Fibroblast of mammary gland (primary cell): ENCODE measurements at regions not wholly inside any gene's neighbourhood (a gene's known extent, or its start where the extent isn't known, plus 50 kb on each side); places are given as distances from the start of the nearest gene placed in this dataset.

Source experiments
- DNase-seq: peaks from one replicate; pipeline ENCODE4 v3.0.0-alpha.2; 2010; ENCODE audit warnings: low read depth
- H3K4me3 ChIP-seq: 2 replicates; pipeline ENCODE4 v1.5.1; 2011; ENCODE audit warnings: low read depth, mild to moderate bottlenecking, low read length, moderate library complexity; ENCODE audit not compliant: control insufficient read depth
- CTCF ChIP-seq: conservative IDR thresholded peaks from 2 replicates; pipeline ENCODE4 v1.5.1; 2011; ENCODE audit warnings: low read depth, low read length, inconsistent platforms; ENCODE audit not compliant: control insufficient read depth, insufficient read depth

- DNase-seq: peak; percentile 36
- H3K4me3 ChIP-seq: no peak overlapping the region
- TF ChIP-seq CTCF: peak; percentile 52
Observed at GRCh38 chr9:26723486-26723885, 169.1 kb downstream of the CAAP1 start.

DNA sequence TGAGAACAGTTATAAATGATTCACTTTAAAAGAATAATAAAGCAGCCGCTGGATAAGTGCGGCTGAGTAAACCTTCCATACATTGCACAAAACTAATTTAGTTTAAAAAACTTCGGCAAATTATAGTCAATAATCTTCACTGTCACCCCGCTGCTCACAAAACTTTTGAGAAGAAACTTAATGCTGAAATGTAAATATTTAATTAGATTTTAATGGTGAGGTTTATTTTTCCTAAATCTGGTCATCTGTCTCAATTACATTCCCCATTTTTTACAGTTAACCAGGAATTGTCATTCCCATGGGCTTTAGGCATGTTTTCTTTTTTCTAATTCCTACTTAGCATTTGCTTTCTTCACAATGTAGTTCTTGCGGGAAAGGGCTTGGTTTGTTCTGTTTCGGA, 169.8 kb downstream of the CAAP1 start:
- no peak for DNase-seq
- no peak for TF ChIP-seq CTCF
- no peak overlapping the region for H3K4me3 ChIP-seq

DNA sequence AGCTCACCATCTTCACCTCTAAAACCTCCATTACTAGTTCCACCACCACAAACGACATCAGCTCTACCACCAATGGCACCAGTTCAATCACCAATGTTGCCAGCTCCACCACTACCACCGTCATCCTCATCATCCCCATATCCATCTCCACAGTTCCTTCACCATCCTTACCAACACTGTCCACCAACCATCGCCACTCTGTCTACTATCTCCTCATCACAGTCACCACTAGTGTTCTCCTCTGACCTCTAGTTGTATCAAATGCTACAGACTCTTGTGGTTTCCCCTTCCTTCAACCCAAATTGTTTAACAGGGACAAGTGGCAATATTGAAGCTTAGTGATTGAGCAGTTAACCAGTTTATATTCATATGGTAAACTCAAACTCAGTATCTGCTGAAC, 182.6 kb downstream of the CAAP1 start:
- TF ChIP-seq CTCF: no peak
- no peak overlapping the region for H3K4me3 ChIP-seq
- DNase-seq: no peak

GRCh38 chr9:26706223-26706622, 186.4 kb downstream of the CAAP1 start:
- no peak for DNase-seq
- H3K4me3 ChIP-seq: no peak overlapping the region
- no peak for TF ChIP-seq CTCF

DNA sequence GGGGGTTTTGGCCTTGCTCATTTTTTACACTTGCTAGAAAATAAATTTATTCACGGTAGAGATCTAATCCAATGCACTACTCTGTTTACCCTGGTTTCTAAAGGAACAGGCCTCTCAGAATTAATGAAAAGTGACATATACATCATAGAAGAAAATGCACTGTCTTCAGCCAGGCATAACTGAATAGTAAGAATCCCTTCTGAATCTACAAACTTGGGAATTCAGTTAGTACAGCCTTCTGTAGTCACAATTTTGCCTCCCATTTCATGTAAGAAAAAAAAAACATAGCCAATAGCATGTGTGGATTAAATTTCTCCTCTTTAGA, 197.3 kb downstream of the CAAP1 start:
- no peak for TF ChIP-seq CTCF
- no peak for DNase-seq
- H3K4me3 ChIP-seq: no peak overlapping the region

DNA sequence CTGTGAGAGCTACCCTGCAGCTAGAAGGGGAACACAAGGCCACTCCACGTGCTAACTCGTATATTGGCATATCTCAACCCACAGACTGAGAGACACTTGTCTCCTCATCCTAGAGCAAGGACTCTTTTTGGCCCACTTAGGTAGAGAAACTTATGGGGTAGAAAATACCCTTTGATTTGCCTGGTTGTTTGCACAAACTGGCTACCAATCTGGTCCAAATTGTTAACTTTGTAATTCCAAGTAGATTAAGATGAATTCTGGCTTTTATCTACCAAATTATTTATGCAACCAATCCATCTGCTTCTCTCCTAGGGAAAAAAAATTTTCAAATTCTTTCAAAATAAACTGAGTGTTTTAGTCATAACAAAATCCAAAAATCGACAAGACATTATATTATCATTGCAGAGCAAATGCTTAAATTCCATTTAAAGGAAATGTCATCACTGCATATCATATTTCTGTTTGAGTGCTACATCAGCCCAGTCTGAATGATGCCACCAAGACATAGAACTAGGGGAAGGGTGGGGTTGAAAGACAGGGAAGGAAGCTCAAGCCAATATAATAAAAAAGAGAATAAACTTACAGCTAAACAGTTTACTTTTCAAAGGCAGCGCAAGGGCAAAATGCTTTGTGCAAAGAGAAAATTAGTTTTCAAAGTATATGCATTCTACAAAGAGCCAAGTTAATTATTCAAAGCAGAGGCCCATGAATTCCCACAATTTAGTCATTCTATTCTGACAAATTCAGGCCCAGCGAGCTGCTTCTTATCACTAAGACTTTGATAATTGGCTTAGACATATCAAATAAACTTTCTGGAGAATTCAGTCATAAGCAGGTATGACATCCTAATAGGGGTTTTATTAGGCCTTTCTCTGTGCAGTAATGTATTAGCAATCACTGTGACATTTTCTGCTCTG, 198.0 kb downstream of the CAAP1 start:
- no peak for TF ChIP-seq CTCF
- H3K4me3 ChIP-seq: no peak overlapping the region
- DNase-seq: no peak

DNA sequence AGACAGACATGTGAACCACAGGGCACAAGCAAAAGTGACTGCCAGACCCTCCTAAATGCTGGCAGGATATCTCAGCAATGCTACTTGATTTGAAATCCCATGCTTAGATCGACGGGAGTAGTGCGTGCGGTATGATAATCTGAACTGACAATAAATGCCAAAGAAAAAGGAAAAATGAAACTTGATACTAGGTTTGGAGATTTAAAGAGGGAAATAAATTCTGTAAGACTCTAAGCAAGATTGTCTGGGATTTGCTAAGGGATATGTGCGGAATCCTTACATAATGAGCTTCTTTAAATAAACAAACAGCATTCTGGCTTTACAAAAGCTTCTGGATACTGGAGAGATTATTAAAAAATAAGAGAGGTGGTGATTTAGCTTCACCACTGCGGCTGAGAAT, 203.6 kb downstream of the CAAP1 start:
- no peak overlapping the region for H3K4me3 ChIP-seq
- DNase-seq: no peak
- no peak for TF ChIP-seq CTCF
